Karpas-422 (cell line): ENCODE measurements at regions not wholly inside any gene's neighbourhood (a gene's known extent, or its start where the extent isn't known, plus 50 kb on each side); places are given as distances from the start of the nearest gene placed in this dataset.

ENCODE experiments used
- DNase-seq: peaks from one replicate; pipeline ENCODE4 v3.0.0-alpha.2; 2015
- H2AFZ ChIP-seq: fragments of 200-600 bp; sonication (generic); 2 replicates; pipeline ENCODE4 v1.6.1; 2014; ENCODE audit warnings: antibody characterized with exemption, low read length, mixed read lengths
- H3K27ac ChIP-seq: fragments of 200-600 bp; sonication (generic); 2 replicates; pipeline ENCODE4 v1.5.1; 2014; ENCODE audit warnings: mild to moderate bottlenecking, low read length, moderate library complexity
- H3K27me3 ChIP-seq: fragments of 200-600 bp; sonication (generic); 2 replicates; pipeline ENCODE4 v1.6.1; 2014; ENCODE audit warnings: low read length, mixed read lengths
- H3K36me3 ChIP-seq: fragments of 200-600 bp; sonication (generic); 2 replicates; pipeline ENCODE4 v1.6.1; 2014; ENCODE audit warnings: low read length, mixed read lengths; ENCODE audit not compliant: insufficient read depth
- H3K4me1 ChIP-seq: fragments of 200-600 bp; sonication (generic); 2 replicates; pipeline ENCODE4 v1.6.1; 2014; ENCODE audit warnings: mild to moderate bottlenecking, low read length, mixed read lengths
- H3K4me2 ChIP-seq: fragments of 200-600 bp; sonication (generic); 2 replicates; pipeline ENCODE4 v1.6.1; 2014; ENCODE audit warnings: low read length, low read depth, mild to moderate bottlenecking; ENCODE audit not compliant: poor library complexity, severe bottlenecking
- H3K4me3 ChIP-seq: fragments of 200-600 bp; sonication (generic); 2 replicates; pipeline ENCODE4 v1.5.1; 2014; ENCODE audit warnings: mild to moderate bottlenecking, antibody characterized with exemption, low read length, mixed read lengths
- H3K79me2 ChIP-seq: fragments of 200-600 bp; sonication (generic); 2 replicates; pipeline ENCODE4 v1.6.1; 2014; ENCODE audit warnings: mild to moderate bottlenecking, low read length, mixed read lengths
- H3K9ac ChIP-seq: fragments of 200-600 bp; sonication (generic); 2 replicates; pipeline ENCODE4 v1.6.0; 2014; ENCODE audit warnings: low read length
- H3K9me2 ChIP-seq: fragments of 200-600 bp; sonication (generic), shearing (Covaris generic); replicated peaks from 2 replicates; pipeline ENCODE4 v1.6.0; 2014; ENCODE audit warnings: mild to moderate bottlenecking, low read length, moderate library complexity; ENCODE audit not compliant: insufficient read depth
- H3K9me3 ChIP-seq: fragments of 300-700, 200-600 bp; sonication (generic); 2 replicates; pipeline ENCODE4 v1.6.1; 2014; ENCODE audit warnings: low read length, mixed read lengths
- H4K20me1 ChIP-seq: fragments of 200-600 bp; sonication (generic); 2 replicates; pipeline ENCODE4 v1.6.1; 2014; ENCODE audit warnings: mild to moderate bottlenecking, antibody characterized with exemption, low read length, low read depth; ENCODE audit not compliant: insufficient read depth

DNA sequence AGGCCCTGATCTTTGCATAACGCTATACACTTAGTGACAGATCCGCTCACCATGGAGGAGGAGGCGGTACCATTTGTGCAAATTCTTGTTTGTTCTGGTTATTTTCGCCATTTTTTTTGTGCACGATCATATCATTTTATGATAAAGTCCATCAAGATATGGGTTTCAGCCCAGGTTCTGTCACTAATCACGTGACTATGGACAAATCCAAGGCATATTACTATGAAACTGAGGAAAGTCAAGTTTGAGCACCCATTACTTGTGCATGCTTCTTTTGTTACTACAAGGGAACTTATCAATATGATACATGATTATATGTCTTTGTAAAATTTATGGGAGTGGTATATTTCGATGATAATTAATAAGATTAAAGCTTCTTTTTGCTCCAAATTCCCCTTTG is 829.5 kb downstream of the ROBO2 start:
- H3K9me2 ChIP-seq = no peaks in the 10 kb centered on the region
- H3K79me2 ChIP-seq = no peaks in the 10 kb centered on the region
- H3K27me3 ChIP-seq = no peaks in the 10 kb centered on the region
- no peak overlapping the region for H3K9ac ChIP-seq
- H3K4me3 ChIP-seq = no peak overlapping the region
- H4K20me1 ChIP-seq = no peaks in the 10 kb centered on the region
- peaks cover 8% of the 10 kb centered on the region for H3K4me1 ChIP-seq
- no peak overlapping the region for H3K4me2 ChIP-seq
- no peak overlapping the region for H3K27ac ChIP-seq
- no peaks in the 10 kb centered on the region for H3K9me3 ChIP-seq
- 0 out of 2 replicates have a peak overlapping the region, but pooled peaks have one; percentile 18 for H2AFZ ChIP-seq
- no peak for DNase-seq
- H3K36me3 ChIP-seq = no peaks in the 10 kb centered on the region

DNA sequence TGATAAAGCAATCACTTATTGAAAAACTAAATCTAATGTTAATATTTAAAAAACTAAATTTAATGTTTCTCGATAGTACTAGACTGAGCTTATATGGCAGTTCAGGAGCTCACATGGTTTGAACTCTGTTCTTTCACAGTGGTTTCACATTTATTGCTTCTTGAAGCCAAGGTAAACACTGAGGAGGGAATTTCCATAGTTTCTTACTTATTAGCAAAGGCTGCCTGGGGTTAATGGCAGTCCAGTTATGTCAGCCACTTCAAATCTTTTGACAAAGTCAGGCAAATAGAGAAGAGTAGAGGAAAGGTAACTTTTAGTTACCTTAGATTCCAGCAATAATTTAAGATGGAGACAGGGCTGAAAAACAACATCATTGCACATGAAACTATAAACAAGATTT is 831.5 kb downstream of the ROBO2 start:
- Histone ChIP-seq H3K79me2 (no peaks in the 10 kb centered on the region), H3K27ac (no peak overlapping the region), H3K36me3 (no peaks in the 10 kb centered on the region), H3K27me3 (no peaks in the 10 kb centered on the region), H3K4me1 (peaks cover 17% of the 10 kb centered on the region), H3K4me3 (no peak overlapping the region), H3K4me2 (no peak overlapping the region), H2AFZ (0 out of 2 replicates have a peak overlapping the region, but pooled peaks have one; percentile 15), H4K20me1 (no peaks in the 10 kb centered on the region), H3K9me3 (no peaks in the 10 kb centered on the region), H3K9me2 (no peaks in the 10 kb centered on the region), H3K9ac (no peak overlapping the region)
- DNase-seq = no peak

DNA sequence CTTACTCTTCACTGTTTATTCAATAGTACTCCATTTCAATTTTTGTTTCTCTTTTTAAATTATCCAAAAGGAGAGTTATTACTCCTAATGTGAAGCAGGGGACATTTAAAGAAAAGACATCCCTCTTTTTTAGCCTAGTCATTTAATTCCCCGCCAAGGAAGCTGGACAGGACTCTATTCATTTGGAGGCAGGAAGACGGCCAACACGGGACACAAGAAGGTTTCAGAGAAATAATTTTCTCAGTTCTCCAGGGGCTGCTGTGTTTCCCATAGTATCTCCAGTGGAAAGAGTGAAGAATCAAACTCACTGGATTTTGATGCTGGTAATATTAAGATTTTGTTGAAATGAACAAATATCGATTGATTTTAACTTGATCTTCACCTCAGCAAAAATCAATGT is 833.7 kb downstream of the ROBO2 start:
- H3K79me2 ChIP-seq = no peaks in the 10 kb centered on the region
- no peak overlapping the region for H3K27ac ChIP-seq
- H3K4me3 ChIP-seq = no peak overlapping the region
- H3K9me2 ChIP-seq = no peaks in the 10 kb centered on the region
- no peak overlapping the region for H3K9ac ChIP-seq
- no peaks in the 10 kb centered on the region for H3K27me3 ChIP-seq
- no peak overlapping the region; the same call in 1 of the 2 replicates for H2AFZ ChIP-seq
- H3K36me3 ChIP-seq = no peaks in the 10 kb centered on the region
- H4K20me1 ChIP-seq = no peaks in the 10 kb centered on the region
- no peaks in the 10 kb centered on the region for H3K9me3 ChIP-seq
- peaks cover 17% of the 10 kb centered on the region for H3K4me1 ChIP-seq
- no peak for DNase-seq
- H3K4me2 ChIP-seq = no peak overlapping the region

DNA sequence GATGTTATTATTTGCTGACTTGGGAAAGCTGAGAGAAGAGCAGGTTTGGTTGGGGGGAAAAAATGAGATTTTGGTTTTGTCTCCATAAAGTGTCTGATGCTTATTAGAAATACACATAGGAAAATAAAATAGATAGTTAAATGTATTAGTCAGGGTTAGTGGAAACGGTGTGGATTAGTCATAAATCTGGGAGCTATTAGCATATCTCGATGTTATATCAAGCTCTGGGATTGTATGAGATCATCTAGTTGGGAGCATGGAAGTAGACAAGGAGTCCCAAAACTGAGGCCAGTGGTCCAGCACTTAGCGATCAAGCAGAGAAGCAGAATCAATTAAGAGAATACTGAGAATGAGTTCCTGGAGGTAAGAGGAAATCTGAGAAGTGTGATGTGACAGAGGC is 845.5 kb downstream of the ROBO2 start:
- Histone ChIP-seq H3K9me3 (no peaks in the 10 kb centered on the region), H3K27me3 (no peaks in the 10 kb centered on the region), H4K20me1 (no peaks in the 10 kb centered on the region), H3K9ac (no peak overlapping the region), H3K4me1 (peaks cover 5% of the 10 kb centered on the region; the same call in 1 of the 2 replicates), H2AFZ (peak overlapping the region; percentile 47; the same call in 1 of the 2 replicates), H3K4me2 (no peak overlapping the region), H3K79me2 (no peaks in the 10 kb centered on the region), H3K27ac (no peak overlapping the region), H3K4me3 (no peak overlapping the region), H3K36me3 (no peaks in the 10 kb centered on the region), H3K9me2 (no peaks in the 10 kb centered on the region)
- DNase-seq = no peak

DNA sequence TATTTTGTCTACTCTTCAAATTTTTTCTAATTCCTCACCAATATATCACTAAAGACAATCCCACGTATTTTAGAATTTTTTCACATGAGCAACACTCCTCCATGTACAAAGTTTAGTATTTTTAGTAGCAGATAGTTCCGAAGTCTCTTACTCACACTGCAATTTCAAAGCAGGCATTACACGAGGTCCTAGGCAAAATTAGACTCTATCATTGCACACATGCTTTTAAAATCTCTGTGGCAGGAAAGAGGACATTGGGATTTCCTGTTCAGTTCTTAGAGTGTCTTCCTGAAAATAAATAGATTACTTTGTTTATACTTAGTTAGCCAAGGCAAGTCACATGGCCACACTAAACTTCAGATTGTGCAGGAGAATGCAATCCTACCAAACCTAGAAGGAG is 847.7 kb downstream of the ROBO2 start:
- Histone ChIP-seq H3K36me3 (no peaks in the 10 kb centered on the region), H3K4me2 (no peak overlapping the region), H3K27ac (no peak overlapping the region), H4K20me1 (no peaks in the 10 kb centered on the region), H3K4me1 (peaks cover 1% of the 10 kb centered on the region; the same call in 1 of the 2 replicates), H3K9ac (no peak overlapping the region), H3K9me3 (no peaks in the 10 kb centered on the region), H2AFZ (no peak overlapping the region), H3K9me2 (no peaks in the 10 kb centered on the region), H3K27me3 (no peaks in the 10 kb centered on the region), H3K79me2 (no peaks in the 10 kb centered on the region), H3K4me3 (no peak overlapping the region)
- no peak for DNase-seq

DNA sequence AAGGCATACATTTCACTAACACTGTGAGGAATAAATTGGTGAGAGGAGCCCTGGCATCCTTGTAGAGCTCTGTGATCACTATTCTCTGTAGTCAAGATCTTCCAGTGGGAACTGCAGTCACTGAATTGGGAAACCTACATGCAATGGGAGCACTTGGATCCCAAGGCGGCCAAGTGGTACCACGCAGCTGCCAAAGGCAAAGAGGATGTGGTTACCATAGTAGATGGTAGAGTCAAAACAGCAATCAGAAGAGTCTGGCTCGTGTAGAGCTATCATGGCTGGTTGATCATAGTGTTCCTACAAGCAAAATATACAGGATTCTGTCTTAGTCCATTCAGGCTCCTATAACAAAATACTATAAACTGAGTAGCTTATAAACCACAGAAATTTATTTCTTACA is 849.7 kb downstream of the ROBO2 start:
- no peaks in the 10 kb centered on the region for H3K36me3 ChIP-seq
- H3K9me2 ChIP-seq = no peaks in the 10 kb centered on the region
- H3K9ac ChIP-seq = no peak overlapping the region
- no peaks in the 10 kb centered on the region for H3K27me3 ChIP-seq
- no peaks in the 10 kb centered on the region for H3K4me1 ChIP-seq
- H3K79me2 ChIP-seq = no peaks in the 10 kb centered on the region
- H2AFZ ChIP-seq = 0 out of 2 replicates have a peak overlapping the region, but pooled peaks have one; percentile 33
- H3K4me2 ChIP-seq = no peak overlapping the region
- no peaks in the 10 kb centered on the region for H3K9me3 ChIP-seq
- H4K20me1 ChIP-seq = no peaks in the 10 kb centered on the region
- DNase-seq = no peak
- H3K4me3 ChIP-seq = no peak overlapping the region
- H3K27ac ChIP-seq = no peak overlapping the region

DNA sequence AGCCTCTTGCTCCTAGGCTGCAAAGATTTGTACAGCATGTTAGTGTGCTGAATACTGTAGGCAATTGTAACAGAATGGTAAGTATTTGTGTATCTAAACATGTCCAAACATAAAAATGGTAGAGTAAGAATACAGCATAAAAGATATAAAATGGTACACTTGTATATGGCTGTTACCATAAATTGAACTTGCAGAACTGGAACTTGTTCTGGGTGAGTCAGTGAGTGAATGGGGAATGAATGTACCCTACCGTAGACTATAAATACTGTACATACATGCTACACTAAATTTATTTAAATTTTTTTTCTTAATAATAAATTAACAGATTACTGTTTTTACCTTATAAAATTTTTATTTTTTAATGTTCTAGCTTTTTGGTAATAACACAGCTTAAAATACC is 858.7 kb downstream of the ROBO2 start:
- Histone ChIP-seq H2AFZ (peak overlapping the region; percentile 40; the same call in 1 of the 2 replicates), H3K36me3 (no peaks in the 10 kb centered on the region), H3K4me1 (peaks cover 19% of the 10 kb centered on the region), H3K27ac (no peak overlapping the region), H3K4me2 (no peak overlapping the region), H3K27me3 (no peaks in the 10 kb centered on the region), H4K20me1 (no peaks in the 10 kb centered on the region), H3K9me3 (peaks cover 4% of the 10 kb centered on the region; the same call in 1 of the 2 replicates), H3K79me2 (no peaks in the 10 kb centered on the region), H3K9ac (no peak overlapping the region), H3K4me3 (no peak overlapping the region), H3K9me2 (no peaks in the 10 kb centered on the region)
- DNase-seq = no peak

DNA sequence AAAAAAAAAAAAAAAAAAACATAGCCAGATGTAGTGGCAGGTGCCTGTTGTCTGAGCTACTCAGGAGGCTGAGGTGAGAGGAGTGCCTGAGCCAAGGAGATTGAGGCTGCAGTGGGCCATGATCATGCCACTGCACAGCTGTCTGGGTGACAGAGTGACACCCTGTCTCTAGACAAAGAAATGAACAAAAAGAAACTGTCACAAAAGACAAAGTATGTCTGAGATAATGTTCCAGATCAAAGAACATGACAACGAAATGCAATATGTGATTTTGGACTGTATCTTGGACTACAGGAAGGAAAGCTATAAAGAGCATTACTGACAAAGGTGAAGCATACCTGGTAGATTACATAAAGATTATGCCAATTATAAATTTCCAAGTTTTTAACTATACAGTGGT is 862.8 kb downstream of the ROBO2 start:
- no peak overlapping the region for H2AFZ ChIP-seq
- H3K4me3 ChIP-seq = no peak overlapping the region
- DNase-seq = no peak
- no peaks in the 10 kb centered on the region for H3K9me2 ChIP-seq
- no peaks in the 10 kb centered on the region; the same call in 1 of the 2 replicates for H3K9me3 ChIP-seq
- H3K79me2 ChIP-seq = no peaks in the 10 kb centered on the region
- no peak overlapping the region for H3K9ac ChIP-seq
- H3K27ac ChIP-seq = no peak overlapping the region; the same call in 1 of the 2 replicates
- no peaks in the 10 kb centered on the region for H3K36me3 ChIP-seq
- no peaks in the 10 kb centered on the region for H3K27me3 ChIP-seq
- no peaks in the 10 kb centered on the region for H4K20me1 ChIP-seq
- H3K4me2 ChIP-seq = no peak overlapping the region
- H3K4me1 ChIP-seq = peaks cover 20% of the 10 kb centered on the region
